ENCODE measurements at regions not wholly inside any gene's neighbourhood (a gene's known extent, or its start where the extent isn't known, plus 50 kb on each side); places are given as distances from the start of the nearest gene placed in this dataset.

- no peak for TF ChIP-seq CTCF (IDR thresholded peaks at IDR 0.05; ENCODE audit: insufficient read depth, low read depth, low read length, missing control alignments)
- DNase-seq (ENCODE audit: low read depth): peak; percentile 65
- H3K4me3 ChIP-seq (ENCODE audit: low read depth, low read length): no peak overlapping the region
Observed at GRCh38 chr4:38509551-38509950, 154.4 kb upstream of the KLF3 start.

GRCh38 chr4:38510201-38510600 lies 153.8 kb upstream of the KLF3 start:
- no peak overlapping the region for H3K4me3 ChIP-seq (ENCODE audit: low read depth, low read length)
- TF ChIP-seq CTCF (IDR thresholded peaks at IDR 0.05; ENCODE audit: insufficient read depth, low read depth, low read length, missing control alignments): no peak
- no peak for DNase-seq (ENCODE audit: low read depth)

DNA sequence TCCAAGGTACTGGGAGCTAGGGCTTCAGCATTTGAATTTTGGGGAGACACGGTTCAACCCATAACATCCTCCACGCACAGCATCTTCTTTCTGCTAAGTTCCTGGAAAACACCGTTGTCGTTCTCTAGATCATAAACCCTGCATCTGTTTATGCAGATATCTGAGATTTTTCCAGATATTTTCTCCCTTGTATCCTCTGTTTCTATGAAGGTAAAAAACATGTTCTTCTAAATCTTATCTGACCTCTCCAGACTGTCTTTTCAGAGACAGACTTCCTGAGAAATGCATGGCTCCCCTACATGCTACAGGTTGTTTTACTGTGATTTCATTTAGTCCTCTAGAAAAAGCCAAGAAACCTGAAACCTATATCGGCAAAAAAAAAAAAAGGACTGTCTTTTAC lies 152.3 kb upstream of the KLF3 start:
- no peak for TF ChIP-seq CTCF (IDR thresholded peaks at IDR 0.05; ENCODE audit: insufficient read depth, low read depth, low read length, missing control alignments)
- H3K4me3 ChIP-seq (ENCODE audit: low read depth, low read length): no peak overlapping the region
- no peak for DNase-seq (ENCODE audit: low read depth)

DNA sequence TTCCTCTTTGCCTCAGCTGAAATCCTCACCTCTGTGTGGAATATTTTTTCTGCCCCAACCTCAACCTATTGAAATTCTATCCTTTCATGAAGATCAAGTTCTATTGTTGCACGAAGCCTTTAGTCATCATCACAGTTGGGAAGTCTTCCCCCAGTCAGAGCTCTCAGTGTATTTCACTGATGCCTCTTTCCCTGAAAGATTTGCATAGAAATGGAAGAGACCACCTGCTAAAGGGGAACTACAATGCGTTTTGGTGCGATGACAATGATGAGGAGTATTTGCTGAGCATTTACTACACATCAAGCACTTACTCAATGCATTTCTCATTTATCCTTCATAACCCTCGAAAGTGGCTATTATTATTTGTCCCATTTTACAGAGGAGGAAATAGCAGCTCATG lies 151.2 kb upstream of the KLF3 start:
- H3K4me3 ChIP-seq (ENCODE audit: low read depth, low read length): no peak overlapping the region
- TF ChIP-seq CTCF (IDR thresholded peaks at IDR 0.05; ENCODE audit: insufficient read depth, low read depth, low read length, missing control alignments): no peak
- DNase-seq (ENCODE audit: low read depth): no peak

GRCh38 chr4:38514465-38515146 lies 149.4 kb upstream of the KLF3 start:
- no peak for TF ChIP-seq CTCF (IDR thresholded peaks at IDR 0.05; ENCODE audit: insufficient read depth, low read depth, low read length, missing control alignments)
- DNase-seq (ENCODE audit: low read depth): no peak
- no peak overlapping the region for H3K4me3 ChIP-seq (ENCODE audit: low read depth, low read length)

GRCh38 chr4:38516190-38516589 lies 147.8 kb upstream of the KLF3 start:
- DNase-seq (ENCODE audit: low read depth): no peak
- H3K4me3 ChIP-seq (ENCODE audit: low read depth, low read length): no peak overlapping the region
- no peak for TF ChIP-seq CTCF (IDR thresholded peaks at IDR 0.05; ENCODE audit: insufficient read depth, low read depth, low read length, missing control alignments)

DNA sequence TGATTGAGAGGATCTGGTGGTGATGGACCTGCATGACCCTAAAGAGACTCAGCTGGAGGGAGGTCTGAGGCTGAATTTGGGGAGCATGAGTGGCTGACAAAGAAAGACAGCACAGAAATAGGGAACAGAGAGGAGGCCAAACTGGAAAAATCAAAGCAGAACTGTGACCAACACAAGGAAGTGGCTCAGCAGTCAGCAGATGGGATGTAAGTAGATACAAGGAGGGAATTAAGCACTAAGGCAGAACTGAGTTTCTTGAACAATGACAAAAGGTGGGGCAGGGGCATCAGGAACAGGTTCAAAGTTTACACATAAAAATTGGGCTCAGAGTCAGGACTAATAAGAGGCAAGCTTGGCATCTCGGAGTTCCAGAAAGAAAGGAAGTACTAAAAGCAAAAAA lies 144.3 kb upstream of the KLF3 start:
- no peak for TF ChIP-seq CTCF (IDR thresholded peaks at IDR 0.05; ENCODE audit: insufficient read depth, low read depth, low read length, missing control alignments)
- no peak overlapping the region for H3K4me3 ChIP-seq (ENCODE audit: low read depth, low read length)
- no peak for DNase-seq (ENCODE audit: low read depth)
